Natural killer cell treated with Interleukin-12 subunit alpha and Interleukin-12 subunit beta and Interleukin-15 and Interleukin-18, amount 100 ng/mL, for 72 hours (primary cell): ENCODE measurements at regions not wholly inside any gene's neighbourhood (a gene's known extent, or its start where the extent isn't known, plus 50 kb on each side); places are given as distances from the start of the nearest gene placed in this dataset.
"Not testable (repeated sequence)": the region's sequence is repeated elsewhere in the genome, so short reads cannot be mapped to it uniquely, and the experiment has no call there.

Source experiments
- ATAC-seq, 2 donors: fragments of 150-1000 bp; cut with Tn5 transposase in 1 of 2; sonication (Bioruptor Pico), chemical (Tn5 transposase) in 1 of 2; 2 replicates each; pipeline ENCODE4 v1.10.0; 2021
- DNase-seq: peaks from one replicate; pipeline ENCODE4 v3.0.0; 2022; ENCODE audit warnings: low spot score
- H3K27ac Mint-ChIP-seq, 2 donors: 1 replicate in 1 of 2; 2 replicates in 1 of 2; pipeline ENCODE4 v1.8.0; 2022; ENCODE audit warnings: mixed read lengths in 2 of 2, mild to moderate bottlenecking in 1 of 2, moderate library complexity in 1 of 2
- H3K27me3 Mint-ChIP-seq, 2 donors: 1 replicate in 1 of 2; 2 replicates in 1 of 2; pipeline ENCODE4 v1.8.0; 2022; ENCODE audit warnings: mixed read lengths in 2 of 2
- H3K36me3 Mint-ChIP-seq: one replicate; pipeline ENCODE4 v1.8.0; 2022; ENCODE audit warnings: mixed read lengths
- H3K4me1 Mint-ChIP-seq, 2 donors: 1 replicate in 1 of 2; 2 replicates in 1 of 2; pipeline ENCODE4 v1.8.0; 2022; ENCODE audit warnings: low read depth in 2 of 2, mixed read lengths in 2 of 2, mild to moderate bottlenecking in 1 of 2
- H3K4me3 Mint-ChIP-seq: one replicate; pipeline ENCODE4 v1.8.0; 2022; ENCODE audit warnings: mixed read lengths
- H3K9me3 Mint-ChIP-seq: 2 replicates; pipeline ENCODE4 v1.8.0; 2022; ENCODE audit warnings: mixed read lengths

DNA sequence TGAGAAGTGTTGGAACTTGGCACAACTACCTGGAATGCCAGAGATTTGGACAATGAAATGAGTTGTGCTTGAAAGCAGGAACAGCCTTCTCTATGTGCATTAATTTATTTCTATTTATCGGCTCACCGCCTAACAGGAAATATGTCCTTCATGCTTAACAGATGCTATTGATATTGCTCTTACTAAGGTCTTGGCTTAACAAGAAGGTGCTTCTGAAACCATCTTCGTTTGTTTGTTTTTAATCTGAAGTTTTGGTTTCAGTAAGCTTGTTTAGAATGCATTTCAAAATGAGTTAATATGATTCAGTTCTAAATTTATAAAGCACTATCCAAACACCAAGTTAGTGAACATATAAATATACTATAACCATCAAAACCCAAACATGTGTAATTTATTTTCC, 898.3 kb upstream of the B3GALT2 start:
- H3K4me1 Mint-ChIP-seq = no peaks in the 10 kb centered on the region
- ATAC-seq = no peak
- no peak overlapping the region for H3K27ac Mint-ChIP-seq
- no peaks in the 10 kb centered on the region for H3K27me3 Mint-ChIP-seq
- no peak overlapping the region for H3K4me3 Mint-ChIP-seq
- no peaks in the 10 kb centered on the region for H3K36me3 Mint-ChIP-seq
- peaks cover 2% of the 10 kb centered on the region for H3K9me3 Mint-ChIP-seq
- no peak for DNase-seq

DNA sequence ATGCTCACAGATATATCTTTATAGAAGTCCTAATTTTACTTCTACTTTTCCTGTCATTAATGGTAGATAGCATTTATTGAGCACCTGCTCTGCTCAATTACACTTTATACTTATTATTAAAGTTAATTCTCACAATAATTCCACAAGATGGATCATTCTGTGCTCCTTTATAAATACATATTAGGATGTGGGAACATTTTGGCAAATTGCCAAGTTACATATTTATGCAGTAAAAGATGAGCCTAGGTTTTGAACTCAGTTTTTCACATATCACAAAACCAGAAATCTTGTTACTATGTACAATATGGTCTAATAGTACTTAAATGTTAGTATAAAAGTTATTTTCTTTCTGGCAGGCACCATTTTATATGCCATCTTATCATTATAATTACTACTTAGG, 895.0 kb upstream of the B3GALT2 start:
- Mint-ChIP-seq H3K36me3 (no peaks in the 10 kb centered on the region), H3K4me1 (no peaks in the 10 kb centered on the region), H3K27ac (no peak overlapping the region), H3K4me3 (no peak overlapping the region), H3K27me3 (no peaks in the 10 kb centered on the region), H3K9me3 (peaks cover 2% of the 10 kb centered on the region)
- ATAC-seq (no peak), DNase-seq (no peak)

DNA sequence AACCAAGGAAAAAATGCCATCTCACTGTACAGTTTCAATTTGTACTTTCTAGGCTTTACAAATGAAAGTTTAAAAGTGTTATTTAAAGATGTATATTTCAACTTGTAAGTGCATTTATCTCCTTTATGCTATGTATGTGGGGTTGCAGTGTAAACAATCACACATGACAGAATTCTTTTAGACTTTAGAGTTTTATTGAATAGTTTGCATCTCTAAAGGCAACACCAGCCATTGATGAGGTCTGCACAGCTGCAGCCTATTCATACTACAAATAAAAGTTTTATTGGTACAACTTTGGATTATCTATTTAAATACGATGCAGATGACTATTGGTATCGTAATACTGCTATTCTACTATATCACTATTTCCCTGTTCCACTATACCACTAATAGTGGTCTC, 894.4 kb upstream of the B3GALT2 start:
- Mint-ChIP-seq H3K27ac (no peak overlapping the region), H3K4me1 (no peaks in the 10 kb centered on the region), H3K9me3 (no peaks in the 10 kb centered on the region), H3K36me3 (no peaks in the 10 kb centered on the region), H3K4me3 (no peak overlapping the region), H3K27me3 (no peaks in the 10 kb centered on the region)
- DNase-seq (no peak), ATAC-seq (no peak)

DNA sequence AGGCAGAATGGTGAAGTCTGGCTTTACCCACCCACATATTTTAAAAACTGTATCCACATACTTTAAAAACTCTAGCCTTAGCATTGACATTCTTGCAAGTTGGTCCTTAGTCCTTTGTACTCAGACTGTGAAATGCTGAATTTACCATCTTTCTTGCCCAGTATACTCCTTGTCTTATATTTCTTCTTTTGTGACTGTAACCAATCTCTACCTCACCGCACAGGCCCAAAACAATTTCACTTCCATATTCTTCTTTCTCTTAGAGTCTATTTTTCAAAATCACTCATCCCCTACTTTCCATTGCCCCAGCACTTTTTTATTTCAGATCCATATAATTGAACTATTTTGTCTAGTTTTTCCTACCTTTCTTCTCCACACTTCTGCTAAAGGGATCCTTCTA, 892.4 kb upstream of the B3GALT2 start:
- Mint-ChIP-seq H3K4me3 (no peak overlapping the region), H3K27me3 (no peaks in the 10 kb centered on the region), H3K4me1 (no peaks in the 10 kb centered on the region), H3K9me3 (no peaks in the 10 kb centered on the region), H3K36me3 (no peaks in the 10 kb centered on the region), H3K27ac (no peak overlapping the region)
- DNase-seq (no peak), ATAC-seq (no peak)

DNA sequence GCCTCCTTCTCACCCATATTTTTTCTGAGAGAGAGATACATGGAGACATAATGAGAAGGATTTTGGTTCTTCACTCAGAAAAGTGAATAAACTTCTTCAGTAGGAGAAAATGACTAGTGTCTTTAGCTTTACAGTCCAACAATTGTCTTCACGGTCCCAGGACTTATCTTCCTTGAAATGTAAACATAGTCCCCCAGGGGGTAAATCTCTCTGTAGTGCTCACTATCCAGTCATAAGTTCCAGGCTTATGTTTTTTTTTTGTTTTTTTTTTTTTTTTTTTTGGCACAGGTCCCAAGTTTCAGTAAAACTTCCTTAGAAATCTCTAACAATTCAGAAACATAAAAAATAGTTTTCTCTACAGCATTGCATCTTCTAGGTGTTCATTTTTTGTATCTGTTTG, 890.2 kb upstream of the B3GALT2 start:
- H3K27me3 Mint-ChIP-seq = no peaks in the 10 kb centered on the region
- no peaks in the 10 kb centered on the region for H3K9me3 Mint-ChIP-seq
- no peak overlapping the region for H3K27ac Mint-ChIP-seq
- DNase-seq (no peak), ATAC-seq (no peak)
- no peaks in the 10 kb centered on the region for H3K36me3 Mint-ChIP-seq
- no peak overlapping the region for H3K4me3 Mint-ChIP-seq
- H3K4me1 Mint-ChIP-seq = no peaks in the 10 kb centered on the region

DNA sequence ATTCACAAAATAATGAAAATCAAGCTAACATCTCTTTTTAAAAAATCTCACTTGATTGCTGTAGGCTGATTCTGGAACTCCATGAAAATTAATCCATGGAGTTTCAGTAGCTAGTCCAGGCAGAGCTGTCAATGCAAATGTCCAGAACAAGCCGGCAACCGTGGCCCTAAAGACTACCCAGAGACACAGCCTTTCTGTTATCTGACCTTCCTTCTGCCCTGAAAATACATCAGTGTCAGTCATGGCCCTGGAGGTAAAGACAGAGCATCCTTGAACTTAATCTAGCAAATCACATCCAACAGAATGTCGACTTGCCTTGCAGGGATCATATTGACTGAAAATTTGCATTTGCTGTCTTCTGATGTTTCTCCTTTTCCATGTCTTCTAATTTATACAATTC, 887.4 kb upstream of the B3GALT2 start:
- Mint-ChIP-seq H3K4me1 (no peaks in the 10 kb centered on the region), H3K36me3 (no peaks in the 10 kb centered on the region), H3K27me3 (no peaks in the 10 kb centered on the region), H3K27ac (no peak overlapping the region), H3K4me3 (no peak overlapping the region), H3K9me3 (no peaks in the 10 kb centered on the region)
- DNase-seq (no peak), ATAC-seq (no peak)

DNA sequence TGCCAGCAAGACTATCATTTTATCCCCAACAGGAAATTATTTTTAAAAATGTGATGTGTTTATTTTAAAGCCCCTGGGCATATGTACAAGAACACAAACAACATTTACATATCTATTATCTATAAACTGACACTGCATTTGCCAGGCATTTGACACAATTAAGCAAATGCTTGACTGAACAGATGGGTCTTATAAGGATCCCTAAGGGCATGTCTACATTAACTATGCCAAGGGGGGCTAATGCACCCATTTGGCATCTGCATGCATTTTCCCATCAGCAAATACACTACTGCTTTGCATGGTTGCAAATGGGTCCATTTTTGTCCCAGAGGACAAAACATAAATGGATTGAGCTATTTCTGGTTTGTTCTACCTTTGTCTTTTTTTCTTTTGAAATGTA, 884.8 kb upstream of the B3GALT2 start:
- Mint-ChIP-seq H3K27me3 (no peaks in the 10 kb centered on the region), H3K9me3 (no peaks in the 10 kb centered on the region), H3K27ac (no peak overlapping the region), H3K4me3 (no peak overlapping the region), H3K36me3 (no peaks in the 10 kb centered on the region), H3K4me1 (no peaks in the 10 kb centered on the region)
- ATAC-seq = no peak
- no peak for DNase-seq

DNA sequence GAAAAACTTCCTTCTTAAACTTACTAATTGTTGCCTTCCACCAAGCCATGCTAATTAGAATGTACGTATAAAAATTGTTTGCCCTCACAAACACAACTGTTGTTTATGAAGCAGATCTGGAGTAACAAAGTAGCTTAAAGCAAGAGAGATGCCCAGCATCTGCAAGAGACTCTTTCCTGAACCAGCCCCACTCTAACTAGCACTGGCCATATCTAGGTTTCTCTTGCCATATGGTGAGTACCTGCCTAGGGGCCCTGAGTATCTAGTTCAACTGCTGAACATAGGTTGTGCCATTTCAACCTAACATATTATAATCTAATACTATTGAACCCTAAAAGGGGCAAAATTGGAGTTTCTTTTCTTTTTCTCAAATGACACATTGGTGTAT, 883.4 kb upstream of the B3GALT2 start:
- ATAC-seq (no peak), DNase-seq (no peak)
- no peak overlapping the region for H3K27ac Mint-ChIP-seq
- no peaks in the 10 kb centered on the region for H3K36me3 Mint-ChIP-seq
- H3K4me3 Mint-ChIP-seq = no peak overlapping the region
- H3K4me1 Mint-ChIP-seq = no peaks in the 10 kb centered on the region
- H3K9me3 Mint-ChIP-seq = no peaks in the 10 kb centered on the region
- no peaks in the 10 kb centered on the region for H3K27me3 Mint-ChIP-seq

DNA sequence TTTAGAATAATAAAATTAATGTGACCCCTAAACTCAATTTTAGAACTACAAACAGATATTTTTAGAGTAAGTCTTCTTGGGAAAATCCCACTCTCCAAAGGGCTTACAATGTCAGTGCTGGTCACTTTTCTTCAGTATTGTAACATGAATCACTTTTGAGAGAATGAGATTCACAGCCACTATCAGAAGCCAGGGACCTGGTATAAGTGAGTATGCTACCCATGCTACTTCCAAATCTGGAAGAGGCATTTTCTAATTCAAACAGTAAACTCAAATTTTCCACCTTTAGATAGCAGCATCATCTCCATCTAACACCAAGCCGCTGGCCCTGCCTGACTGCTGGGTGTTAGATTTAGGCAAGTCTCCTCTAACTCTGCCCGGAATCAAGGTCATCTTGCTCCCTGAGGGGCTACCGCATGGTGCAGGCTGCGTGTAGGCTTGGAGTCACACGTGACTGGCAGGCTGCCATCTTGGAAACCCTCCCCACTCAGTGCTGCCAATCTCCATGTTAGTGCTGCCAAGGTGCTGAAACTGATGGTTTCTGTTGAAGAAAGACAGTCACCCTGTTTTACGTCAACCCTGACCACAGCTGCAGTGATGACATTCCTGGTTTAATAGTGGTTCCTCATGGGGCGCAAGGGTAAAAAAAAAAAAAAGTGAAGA, 882.9 kb upstream of the B3GALT2 start:
- ATAC-seq (no peak), DNase-seq (no peak)
- Mint-ChIP-seq H3K27ac (no peak overlapping the region), H3K4me1 (no peaks in the 10 kb centered on the region), H3K4me3 (no peak overlapping the region), H3K27me3 (no peaks in the 10 kb centered on the region), H3K9me3 (no peaks in the 10 kb centered on the region), H3K36me3 (no peaks in the 10 kb centered on the region)

DNA sequence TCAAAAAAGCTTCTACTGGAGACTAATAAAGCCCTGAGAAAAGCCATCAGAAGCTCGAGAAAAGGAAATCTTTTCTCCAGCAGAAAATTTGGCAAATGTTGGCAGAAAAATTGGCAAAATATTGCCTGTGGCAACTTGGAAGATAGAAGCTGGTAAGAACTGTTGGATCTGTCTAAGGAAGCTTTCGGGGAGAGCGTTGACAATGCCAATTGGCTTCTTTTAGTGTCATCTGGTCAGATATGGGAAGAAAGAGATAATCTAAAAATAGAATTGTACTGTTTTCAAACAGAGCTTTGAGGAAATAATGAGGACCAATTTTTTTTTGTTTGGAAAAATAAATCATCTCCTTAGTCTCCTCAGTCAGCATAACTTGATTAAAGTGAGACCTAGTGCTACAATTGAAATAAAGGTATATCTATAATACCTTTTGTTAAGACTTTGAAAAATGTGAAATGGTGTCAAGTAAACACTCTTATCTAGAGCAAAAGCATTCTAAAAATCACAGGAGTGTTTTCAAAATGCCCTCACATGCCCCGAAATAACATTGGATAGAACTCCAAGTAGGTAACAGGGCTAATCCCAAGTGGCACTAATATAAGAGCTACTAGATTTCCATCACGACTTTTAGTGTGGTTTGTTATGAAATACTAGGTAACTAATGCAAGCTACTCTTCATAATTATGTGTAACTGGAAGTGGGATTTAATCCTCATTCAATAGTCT, 882.2 kb upstream of the B3GALT2 start:
- Mint-ChIP-seq H3K4me3 (no peak overlapping the region), H3K4me1 (no peaks in the 10 kb centered on the region), H3K27ac (no peak overlapping the region), H3K36me3 (no peaks in the 10 kb centered on the region), H3K9me3 (no peaks in the 10 kb centered on the region), H3K27me3 (no peaks in the 10 kb centered on the region)
- ATAC-seq = no peak
- DNase-seq = no peak

DNA sequence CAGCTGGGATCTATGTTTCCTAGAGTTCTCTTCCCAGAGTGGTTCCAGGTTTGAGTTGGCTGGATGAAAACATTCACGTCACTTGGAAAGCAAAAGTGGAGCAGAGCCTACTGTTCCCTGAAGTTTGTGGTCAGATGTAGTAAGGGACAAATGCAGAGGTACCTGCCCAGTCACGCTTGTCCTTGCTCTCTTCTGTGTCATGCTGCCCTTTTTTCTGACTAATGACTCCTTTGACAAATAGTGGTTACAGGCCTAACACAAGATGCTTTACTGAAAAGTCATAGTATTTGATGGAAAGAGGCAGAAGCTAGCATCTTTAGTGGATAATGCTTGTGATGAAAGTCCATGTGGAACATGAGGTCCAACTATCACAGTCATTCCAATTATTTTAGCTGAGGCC, 881.4 kb upstream of the B3GALT2 start:
- no peaks in the 10 kb centered on the region for H3K4me1 Mint-ChIP-seq
- no peak overlapping the region for H3K4me3 Mint-ChIP-seq
- DNase-seq (no peak), ATAC-seq (no peak)
- no peaks in the 10 kb centered on the region for H3K9me3 Mint-ChIP-seq
- H3K27me3 Mint-ChIP-seq = no peaks in the 10 kb centered on the region
- no peaks in the 10 kb centered on the region for H3K36me3 Mint-ChIP-seq
- H3K27ac Mint-ChIP-seq = no peak overlapping the region

DNA sequence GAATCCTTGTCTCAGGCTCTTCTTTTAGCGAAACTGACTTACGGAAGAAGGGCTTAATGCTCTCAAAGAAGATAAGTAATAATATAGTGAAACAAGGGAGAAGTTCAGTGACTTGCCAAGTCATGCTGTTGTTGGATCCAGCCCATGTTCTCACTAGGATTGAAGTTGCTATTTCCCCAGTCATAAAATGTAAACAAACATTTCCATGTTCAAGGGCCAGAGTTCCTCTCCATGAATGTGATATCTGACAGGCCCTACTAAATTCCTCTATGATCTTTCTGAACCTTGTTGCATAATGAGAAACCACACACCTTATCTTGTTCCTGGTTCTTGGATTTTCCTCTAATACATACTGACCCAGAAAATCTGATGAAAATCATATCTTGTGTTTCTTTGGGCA, 876.5 kb upstream of the B3GALT2 start:
- DNase-seq (no peak), ATAC-seq (no peak)
- H3K27me3 Mint-ChIP-seq = no peaks in the 10 kb centered on the region
- H3K27ac Mint-ChIP-seq = no peak overlapping the region
- H3K4me1 Mint-ChIP-seq = peaks cover 0 to 7% of the 10 kb centered on the region in 2 donors
- no peak overlapping the region for H3K4me3 Mint-ChIP-seq
- peaks cover 4% of the 10 kb centered on the region for H3K9me3 Mint-ChIP-seq
- no peaks in the 10 kb centered on the region for H3K36me3 Mint-ChIP-seq

DNA sequence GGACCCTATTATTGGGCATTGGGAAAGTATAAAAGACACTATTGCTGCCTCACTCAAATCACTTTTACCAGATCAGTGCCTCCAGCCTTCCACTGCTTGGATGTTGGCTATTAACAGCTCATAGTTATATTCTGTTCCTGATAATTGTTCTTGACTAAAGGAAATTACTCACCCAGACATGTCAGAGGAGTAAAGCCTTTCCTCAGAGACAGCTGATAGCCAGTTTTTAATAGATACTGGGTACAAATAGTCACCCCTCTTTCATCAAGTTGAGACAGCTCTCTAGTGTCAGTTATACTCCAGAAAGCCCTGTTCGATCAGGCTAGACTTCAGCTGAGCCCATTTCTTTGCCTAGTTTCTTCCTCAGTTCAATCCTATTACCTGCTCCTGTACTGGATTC, 876.1 kb upstream of the B3GALT2 start:
- Mint-ChIP-seq H3K4me1 (peaks cover 0 to 7% of the 10 kb centered on the region in 2 donors), H3K27me3 (no peaks in the 10 kb centered on the region), H3K36me3 (no peaks in the 10 kb centered on the region), H3K9me3 (peaks cover 4% of the 10 kb centered on the region), H3K27ac (no peak overlapping the region), H3K4me3 (no peak overlapping the region)
- no peak for ATAC-seq
- no peak for DNase-seq

DNA sequence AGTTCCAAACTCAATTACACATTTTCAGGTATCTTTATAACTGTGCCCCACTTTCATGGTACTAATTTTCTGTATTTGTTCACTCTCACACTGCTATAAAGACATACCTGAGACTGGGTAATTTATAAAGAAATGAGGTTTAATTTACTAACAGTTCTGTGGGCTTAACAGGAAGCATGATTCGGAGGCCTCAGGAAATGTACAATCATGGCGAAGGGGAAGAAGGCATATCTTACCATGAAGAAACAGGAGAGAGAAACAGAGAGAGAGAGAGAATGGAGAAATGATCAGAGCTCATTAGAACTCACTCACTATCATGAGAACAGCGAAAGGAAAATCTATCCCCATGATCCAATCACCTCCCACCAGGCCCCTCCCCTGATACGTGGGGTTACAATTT, 874.1 kb upstream of the B3GALT2 start:
- H3K36me3 Mint-ChIP-seq = no peaks in the 10 kb centered on the region
- peaks cover 0 to 7% of the 10 kb centered on the region in 2 donors for H3K4me1 Mint-ChIP-seq
- no peaks in the 10 kb centered on the region for H3K27me3 Mint-ChIP-seq
- peaks cover 4% of the 10 kb centered on the region for H3K9me3 Mint-ChIP-seq
- no peak for DNase-seq
- ATAC-seq = no peak
- H3K4me3 Mint-ChIP-seq = no peak overlapping the region
- H3K27ac Mint-ChIP-seq = no peak overlapping the region

DNA sequence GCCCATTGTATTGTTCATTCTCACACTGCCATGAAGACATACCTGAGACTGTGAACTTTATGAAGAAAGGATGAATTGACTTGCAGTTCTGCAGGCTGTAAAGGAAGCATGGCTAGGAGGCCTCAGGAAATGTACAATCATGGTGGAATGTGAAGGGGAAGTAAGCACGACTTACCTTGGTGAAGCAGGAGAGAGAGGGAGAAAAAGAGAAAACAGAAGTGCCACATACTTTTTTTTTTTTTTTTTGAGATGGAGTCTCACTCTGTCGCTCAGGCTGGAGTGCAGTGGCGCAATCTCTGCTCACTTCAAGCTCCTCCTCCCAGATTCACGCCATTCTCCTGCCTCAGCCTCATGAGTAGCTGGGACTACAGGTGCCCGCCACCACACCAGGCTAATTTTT, 871.9 kb upstream of the B3GALT2 start:
- H3K27ac Mint-ChIP-seq, H3K4me3 Mint-ChIP-seq, H3K27me3 Mint-ChIP-seq, DNase-seq, H3K9me3 Mint-ChIP-seq, H3K36me3 Mint-ChIP-seq, H3K4me1 Mint-ChIP-seq, ATAC-seq: not testable (repeated sequence)
